GM18520 (cell line): ENCODE measurements at regions not wholly inside any gene's neighbourhood (a gene's known extent, or its start where the extent isn't known, plus 50 kb on each side); places are given as distances from the start of the nearest gene placed in this dataset.
"Not testable (repeated sequence)": the region's sequence is repeated elsewhere in the genome, so short reads cannot be mapped to it uniquely, and the experiment has no call there.

ENCODE experiments used
- ATAC-seq: cut with Tn5 transposase; IDR thresholded peaks from one replicate; pipeline ENCODE4 v1.9.1; 2021; ENCODE audit not compliant: unreplicated experiment

GRCh38 chr2:42979416-42979869 lies 187.1 kb upstream of the HAAO start:
- ATAC-seq: no peak

GRCh38 chr2:42978887-42979415 lies 186.6 kb upstream of the HAAO start:
- no peak for ATAC-seq

- ATAC-seq: no peak
These were observed 185.9 kb upstream of the HAAO start for GRCh38 chr2:42978175-42978886.

- no peak for ATAC-seq
These were observed 185.1 kb upstream of the HAAO start for GRCh38 chr2:42977270-42978174.

GRCh38 chr2:42976351-42976750 lies 184.0 kb upstream of the HAAO start:
- no peak for ATAC-seq

GRCh38 chr2:42974721-42975717 lies 182.6 kb upstream of the HAAO start:
- ATAC-seq: no peak

GRCh38 chr2:42974169-42974720 lies 181.9 kb upstream of the HAAO start:
- no peak for ATAC-seq

- no peak for ATAC-seq
These were observed 181.3 kb upstream of the HAAO start for GRCh38 chr2:42973726-42974125.

GRCh38 chr2:42972933-42973516 lies 180.6 kb upstream of the HAAO start:
- not testable (repeated sequence) for ATAC-seq

GRCh38 chr2:42971947-42972736 lies 179.8 kb upstream of the HAAO start:
- ATAC-seq: no peak

- no peak for ATAC-seq
These were observed 179.0 kb upstream of the HAAO start for GRCh38 chr2:42971381-42971780.

- ATAC-seq: no peak
These were observed 177.8 kb upstream of the HAAO start for GRCh38 chr2:42970151-42970550.

GRCh38 chr2:42969231-42970150 lies 177.1 kb upstream of the HAAO start:
- no peak for ATAC-seq

GRCh38 chr2:42967959-42968674 lies 175.7 kb upstream of the HAAO start:
- no peak for ATAC-seq

GRCh38 chr2:42965910-42966309 lies 173.5 kb upstream of the HAAO start:
- ATAC-seq: no peak

GRCh38 chr2:42965196-42965595 lies 172.8 kb upstream of the HAAO start:
- ATAC-seq: no peak

GRCh38 chr2:42964439-42965083 lies 172.2 kb upstream of the HAAO start:
- ATAC-seq: no peak
